ENCODE measurements at regions not wholly inside any gene's neighbourhood (a gene's known extent, or its start where the extent isn't known, plus 50 kb on each side); places are given as distances from the start of the nearest gene placed in this dataset.

DNA sequence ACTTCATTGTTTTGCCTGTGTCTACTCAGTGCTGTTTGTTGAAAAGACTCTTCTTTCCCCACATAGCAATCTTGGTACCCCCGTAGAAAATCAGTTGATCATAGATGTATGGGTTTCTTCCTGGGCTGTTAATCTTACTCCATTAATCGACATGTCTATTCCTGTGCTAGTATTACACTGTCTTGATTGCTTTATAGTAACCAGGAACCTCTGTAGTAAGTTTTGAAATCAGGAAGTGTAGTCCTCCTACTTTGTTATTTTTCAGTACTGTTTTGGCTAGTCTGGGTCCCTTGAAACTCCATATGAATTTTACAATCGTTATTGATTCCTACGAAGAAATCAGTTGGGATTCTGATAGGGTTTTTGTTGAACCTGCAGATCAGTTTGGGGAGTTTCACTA lies 78.8 kb upstream of the FAM136A start:
- no peak for DNase-seq (ENCODE audit: low spot score in 2 of 2)
- Histone ChIP-seq H3K27me3 (no peaks in the 10 kb centered on the region), H3K4me1 (peaks cover 10% of the 10 kb centered on the region), H3K27ac (no peak overlapping the region), H3K4me3 (no peak overlapping the region), H3K9me3 (no peaks in the 10 kb centered on the region), H3K36me3 (no peaks in the 10 kb centered on the region)
- no peak for TF ChIP-seq EP300 (IDR thresholded peaks at IDR 0.05)
- TF ChIP-seq POLR2AphosphoS5 (IDR thresholded peaks at IDR 0.05) = no peak
- TF ChIP-seq, protein P1, sequence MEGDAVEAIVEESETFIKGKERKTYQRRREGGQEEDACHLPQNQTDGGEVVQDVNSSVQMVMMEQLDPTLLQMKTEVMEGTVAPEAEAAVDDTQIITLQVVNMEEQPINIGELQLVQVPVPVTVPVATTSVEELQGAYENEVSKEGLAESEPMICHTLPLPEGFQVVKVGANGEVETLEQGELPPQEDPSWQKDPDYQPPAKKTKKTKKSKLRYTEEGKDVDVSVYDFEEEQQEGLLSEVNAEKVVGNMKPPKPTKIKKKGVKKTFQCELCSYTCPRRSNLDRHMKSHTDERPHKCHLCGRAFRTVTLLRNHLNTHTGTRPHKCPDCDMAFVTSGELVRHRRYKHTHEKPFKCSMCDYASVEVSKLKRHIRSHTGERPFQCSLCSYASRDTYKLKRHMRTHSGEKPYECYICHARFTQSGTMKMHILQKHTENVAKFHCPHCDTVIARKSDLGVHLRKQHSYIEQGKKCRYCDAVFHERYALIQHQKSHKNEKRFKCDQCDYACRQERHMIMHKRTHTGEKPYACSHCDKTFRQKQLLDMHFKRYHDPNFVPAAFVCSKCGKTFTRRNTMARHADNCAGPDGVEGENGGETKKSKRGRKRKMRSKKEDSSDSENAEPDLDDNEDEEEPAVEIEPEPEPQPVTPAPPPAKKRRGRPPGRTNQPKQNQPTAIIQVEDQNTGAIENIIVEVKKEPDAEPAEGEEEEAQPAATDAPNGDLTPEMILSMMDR (IDR thresholded peaks at IDR 0.05) = no peak
- TF ChIP-seq POLR2A (IDR thresholded peaks at IDR 0.05) = no peak
- 81% methylated on average over 4 of the region's 4 CpGs for WGBS

DNA sequence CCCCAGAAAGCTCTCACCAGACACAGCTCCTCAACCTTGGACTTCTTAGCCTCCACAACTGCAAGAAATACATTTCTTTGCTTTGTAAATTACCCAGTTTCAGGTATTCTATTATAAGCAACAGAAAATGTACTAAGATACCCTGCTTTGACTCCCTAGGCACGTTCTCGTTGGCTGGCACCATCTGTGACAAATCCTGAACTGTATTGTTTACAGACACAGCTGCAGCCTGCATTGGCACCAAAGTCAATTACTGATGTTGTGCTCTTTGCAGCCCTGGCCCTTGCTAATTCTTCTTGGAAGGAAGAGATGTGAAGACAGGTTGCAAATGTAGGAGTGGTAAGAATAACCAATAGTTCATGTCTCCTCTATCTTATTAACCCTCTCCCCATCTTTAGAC lies 72.7 kb upstream of the FAM136A start:
- no peaks in the 10 kb centered on the region for H3K4me1 ChIP-seq
- TF ChIP-seq POLR2A (IDR thresholded peaks at IDR 0.05) (no peak), EP300 (IDR thresholded peaks at IDR 0.05) (no peak), POLR2AphosphoS5 (IDR thresholded peaks at IDR 0.05) (no peak)
- TF ChIP-seq, protein P1 (IDR thresholded peaks at IDR 0.05) = no peak
- DNase-seq (ENCODE audit: low spot score in 2 of 2) = no peak
- no peaks in the 10 kb centered on the region for H3K36me3 ChIP-seq
- no peaks in the 10 kb centered on the region for H3K27me3 ChIP-seq
- no peak overlapping the region for H3K27ac ChIP-seq
- WGBS = 61% methylated on average over 2 of the region's 2 CpGs
- no peak overlapping the region for H3K4me3 ChIP-seq
- no peaks in the 10 kb centered on the region for H3K9me3 ChIP-seq

DNA sequence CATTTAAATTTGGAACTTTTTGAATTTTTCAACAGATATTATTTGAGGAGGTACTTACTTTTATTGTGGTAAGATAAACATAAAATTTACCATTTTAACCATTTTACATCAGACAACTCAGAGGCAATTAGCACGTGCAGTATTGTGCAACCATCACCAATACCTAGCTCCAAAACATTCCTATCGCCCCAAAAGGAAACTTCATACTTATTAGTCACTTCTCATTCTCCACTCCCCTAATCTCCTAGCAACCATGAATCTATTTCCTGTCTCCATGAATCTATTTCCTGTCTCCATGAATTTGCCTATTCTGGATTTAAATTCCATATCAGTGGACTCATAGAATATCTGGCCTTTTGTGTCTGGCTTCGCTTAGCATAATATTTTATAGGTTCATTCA lies 69.9 kb upstream of the FAM136A start:
- Histone ChIP-seq H3K36me3 (no peaks in the 10 kb centered on the region), H3K9me3 (no peaks in the 10 kb centered on the region), H3K27ac (no peak overlapping the region), H3K27me3 (no peaks in the 10 kb centered on the region), H3K4me1 (peaks cover 7% of the 10 kb centered on the region), H3K4me3 (no peak overlapping the region)
- no peak for TF ChIP-seq POLR2A (IDR thresholded peaks at IDR 0.05)
- TF ChIP-seq EP300 (IDR thresholded peaks at IDR 0.05) = no peak
- TF ChIP-seq, protein P1 (IDR thresholded peaks at IDR 0.05) = no peak
- TF ChIP-seq POLR2AphosphoS5 (IDR thresholded peaks at IDR 0.05) = no peak
- 58% methylated on average over 3 of the region's 3 CpGs for WGBS
- DNase-seq (ENCODE audit: low spot score in 2 of 2) = no peak

DNA sequence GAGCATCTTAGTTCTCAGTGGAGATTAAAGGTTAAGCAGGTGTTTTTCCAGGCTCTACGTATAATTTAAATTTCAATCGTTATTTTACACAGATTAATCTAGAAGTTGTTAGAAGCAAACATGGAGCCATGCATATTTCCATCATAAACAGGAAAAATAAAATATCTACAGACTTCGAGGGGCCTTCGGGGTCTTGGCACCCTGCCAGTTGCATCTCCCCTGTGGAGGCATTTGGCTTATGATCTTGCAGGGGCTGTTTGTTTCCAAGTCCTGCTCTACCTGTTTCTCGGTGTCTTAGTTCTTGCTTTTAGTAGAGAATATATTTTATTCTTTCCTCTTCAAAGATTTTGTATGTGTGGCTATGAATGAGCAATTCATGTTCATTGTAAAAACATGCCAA lies 67.2 kb upstream of the FAM136A start:
- H3K27ac ChIP-seq = no peak overlapping the region
- H3K36me3 ChIP-seq = no peaks in the 10 kb centered on the region
- 35% methylated on average over 5 of the region's 5 CpGs for WGBS
- no peaks in the 10 kb centered on the region for H3K27me3 ChIP-seq
- TF ChIP-seq POLR2A (IDR thresholded peaks at IDR 0.05) = no peak
- DNase-seq (ENCODE audit: low spot score in 2 of 2) = no peak
- H3K4me1 ChIP-seq = peaks cover 7% of the 10 kb centered on the region
- H3K9me3 ChIP-seq = no peaks in the 10 kb centered on the region
- H3K4me3 ChIP-seq = no peak overlapping the region

DNA sequence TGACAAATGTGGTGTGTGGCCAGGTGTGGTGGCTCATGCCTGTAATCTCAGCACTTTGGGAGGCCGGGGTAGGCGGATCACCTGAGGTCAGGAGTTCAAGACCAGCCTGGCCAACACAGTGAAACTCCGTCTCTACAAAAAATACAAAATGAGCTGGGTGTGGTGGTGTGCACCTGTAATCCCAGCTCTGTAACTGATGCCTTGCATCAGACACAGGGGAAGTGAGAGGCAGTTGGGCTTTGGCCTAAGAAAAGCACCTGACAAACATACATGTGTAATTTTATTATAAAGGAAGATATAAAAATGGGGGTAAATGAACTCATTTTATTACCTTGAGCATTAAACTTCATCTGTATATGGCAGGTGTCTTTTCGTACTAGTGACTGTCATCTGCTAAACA lies 66.7 kb upstream of the FAM136A start:
- Histone ChIP-seq H3K36me3 (no peaks in the 10 kb centered on the region), H3K4me1 (peaks cover 7% of the 10 kb centered on the region), H3K4me3 (no peak overlapping the region), H3K27ac (no peak overlapping the region), H3K9me3 (no peaks in the 10 kb centered on the region), H3K27me3 (no peaks in the 10 kb centered on the region)
- DNase-seq (ENCODE audit: low spot score in 2 of 2) = no peak
- 62% methylated on average over 4 of the region's 4 CpGs for WGBS
- TF ChIP-seq POLR2A (IDR thresholded peaks at IDR 0.05) (no peak), POLR2AphosphoS5 (IDR thresholded peaks at IDR 0.05) (no peak), EP300 (IDR thresholded peaks at IDR 0.05) (no peak)
- TF ChIP-seq, protein P1 (IDR thresholded peaks at IDR 0.05) = no peak

DNA sequence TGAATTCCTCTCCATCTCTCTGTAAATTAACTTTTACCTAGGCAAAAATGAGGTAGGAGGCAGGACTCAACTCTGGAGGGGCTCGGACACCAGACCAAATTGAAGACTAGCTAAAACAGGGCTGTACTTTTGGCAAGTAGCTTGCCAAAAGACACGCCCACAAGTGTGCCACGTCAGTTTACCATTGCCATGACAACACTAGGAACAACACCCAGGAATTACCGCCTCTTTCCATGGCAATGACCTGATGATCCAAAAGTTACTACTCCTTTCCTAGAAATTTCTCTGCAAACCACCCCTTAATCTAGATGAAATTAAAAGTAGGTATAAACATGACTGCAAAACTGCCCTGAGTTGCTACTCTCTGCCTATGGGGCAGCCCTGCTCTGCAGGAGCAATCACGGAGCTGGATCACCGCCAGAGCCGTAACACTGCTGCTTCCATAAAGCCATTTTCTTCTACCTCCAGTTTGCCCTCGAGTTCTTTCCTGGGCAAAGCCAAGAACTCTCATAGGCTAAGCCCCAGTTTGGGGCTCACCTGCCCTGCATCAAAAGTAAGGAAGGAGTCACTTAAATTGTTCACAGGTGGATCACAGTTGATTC lies 66.0 kb upstream of the FAM136A start:
- Histone ChIP-seq H3K27me3 (no peaks in the 10 kb centered on the region), H3K9me3 (no peaks in the 10 kb centered on the region), H3K4me1 (peaks cover 7% of the 10 kb centered on the region), H3K27ac (no peak overlapping the region), H3K36me3 (no peaks in the 10 kb centered on the region), H3K4me3 (no peak overlapping the region)
- no peak for DNase-seq (ENCODE audit: low spot score in 2 of 2)
- WGBS = 34% methylated on average over 8 of the region's 8 CpGs
- no peak for TF ChIP-seq POLR2A (IDR thresholded peaks at IDR 0.05)
- TF ChIP-seq, protein P1 (IDR thresholded peaks at IDR 0.05) = peak in 1 of 2 donors; percentile 3
